Fibroblast of mammary gland (primary cell): ENCODE measurements at regions not wholly inside any gene's neighbourhood (a gene's known extent, or its start where the extent isn't known, plus 50 kb on each side); places are given as distances from the start of the nearest gene placed in this dataset.

Experiments
- DNase-seq: peaks from one replicate; pipeline ENCODE4 v3.0.0-alpha.2; 2010; ENCODE audit warnings: low read depth
- H3K4me3 ChIP-seq: 2 replicates; pipeline ENCODE4 v1.5.1; 2011; ENCODE audit warnings: low read depth, mild to moderate bottlenecking, low read length, moderate library complexity; ENCODE audit not compliant: control insufficient read depth
- CTCF ChIP-seq: conservative IDR thresholded peaks from 2 replicates; pipeline ENCODE4 v1.5.1; 2011; ENCODE audit warnings: low read depth, low read length, inconsistent platforms; ENCODE audit not compliant: control insufficient read depth, insufficient read depth

- DNase-seq = no peak
- no peak for TF ChIP-seq CTCF
These were observed 146.0 kb downstream of the SLC38A4 start for GRCh38 chr12:46679754-46680153.

GRCh38 chr12:46678426-46678825 lies 147.4 kb downstream of the SLC38A4 start:
- no peak for DNase-seq
- H3K4me3 ChIP-seq = no peak overlapping the region
- no peak for TF ChIP-seq CTCF

More at GRCh38 chr12:46679754-46680153, 146.0 kb downstream of the SLC38A4 start:
- no peak overlapping the region for H3K4me3 ChIP-seq

GRCh38 chr12:46677749-46678148 lies 148.0 kb downstream of the SLC38A4 start:
- peak; percentile 53 for DNase-seq
- TF ChIP-seq CTCF = peak; percentile 38

GRCh38 chr12:46676797-46677520 lies 148.8 kb downstream of the SLC38A4 start:
- no peak overlapping the region for H3K4me3 ChIP-seq
- DNase-seq = no peak
- TF ChIP-seq CTCF = no peak

More at GRCh38 chr12:46677749-46678148, 148.0 kb downstream of the SLC38A4 start:
- no peak overlapping the region for H3K4me3 ChIP-seq

- TF ChIP-seq CTCF = no peak
- DNase-seq = no peak
- H3K4me3 ChIP-seq = no peak overlapping the region
These were observed 149.4 kb downstream of the SLC38A4 start for GRCh38 chr12:46676396-46676795.

GRCh38 chr12:46675736-46676135 lies 150.1 kb downstream of the SLC38A4 start:
- H3K4me3 ChIP-seq = no peak overlapping the region
- peak; percentile 64 for TF ChIP-seq CTCF
- DNase-seq = peak; percentile 62

- no peak for DNase-seq
- no peak for TF ChIP-seq CTCF
- no peak overlapping the region for H3K4me3 ChIP-seq
These were observed 151.0 kb downstream of the SLC38A4 start for GRCh38 chr12:46674800-46675199.
